PC-9 (cell line): ENCODE measurements at regions not wholly inside any gene's neighbourhood (a gene's known extent, or its start where the extent isn't known, plus 50 kb on each side); places are given as distances from the start of the nearest gene placed in this dataset.

ENCODE experiments used
- BruUV-seq: library from RNA; stranded (reverse); fragments of 400-500 nt; replicated peaks from 2 replicates; lab custom pipeline; 2021; lab: Mats Ljungman, UMichigan
- CTCF ChIA-PET: fragments of 300-600 bp; sonication (Branson Sonifier 250); formaldehyde crosslinking; loops from one replicate; lab custom pipeline; 2022; ENCODE audit warnings: antibody characterized with exemption; lab: Charles Lee
- POLR2A ChIA-PET: fragments of 300-600 bp; sonication (Branson Sonifier 250); formaldehyde crosslinking; loops from one replicate; lab custom pipeline; 2022; ENCODE audit warnings: antibody characterized with exemption; ENCODE audit not compliant: unreplicated experiment; lab: Charles Lee
- DNase-seq, 2 experiments: peaks; one replicate each; pipeline versions ENCODE4 v3.0.0 to v3.0.0-alpha.2; 2015 to 2022; ENCODE audit warnings: mixed read lengths in 1 of 2
- H2AFZ ChIP-seq: fragments of 200-600 bp; sonication (generic); 2 replicates; pipeline ENCODE4 v1.8.1; 2017; ENCODE audit warnings: antibody characterized with exemption
- H3F3A ChIP-seq: fragments of 200-600 bp; sonication (generic); 2 replicates; pipeline ENCODE4 v1.8.1; 2017; ENCODE audit warnings: antibody characterized with exemption, mild to moderate bottlenecking, low read depth; ENCODE audit not compliant: insufficient read depth
- H3K27ac ChIP-seq: fragments of 200-600 bp; sonication (generic); 2 replicates; pipeline ENCODE4 v1.6.1; 2016; ENCODE audit warnings: mixed run types
- H3K27me3 ChIP-seq: fragments of 200-600 bp; sonication (generic); 2 replicates; pipeline ENCODE4 v1.6.1; 2016; ENCODE audit warnings: low read depth, mixed run types; ENCODE audit not compliant: insufficient read depth
- H3K36me3 ChIP-seq: fragments of 200-600 bp; sonication (generic); 2 replicates; pipeline ENCODE4 v1.6.1; 2016; ENCODE audit warnings: low read depth, mixed run types
- H3K4me1 ChIP-seq: fragments of 200-600 bp; sonication (generic); replicated peaks from 2 replicates; pipeline ENCODE4 v1.6.1; 2016; ENCODE audit warnings: mixed run types; ENCODE audit not compliant: insufficient read depth
- H3K4me2 ChIP-seq: fragments of 200-600 bp; sonication (generic); 2 replicates; pipeline ENCODE4 v1.6.1; 2017; ENCODE audit warnings: mixed run types
- H3K4me3 ChIP-seq: fragments of 200-600 bp; sonication (generic); 2 replicates; pipeline ENCODE4 v1.6.1; 2016; ENCODE audit warnings: mixed run types
- H3K79me2 ChIP-seq: fragments of 200-600 bp; sonication (generic); 2 replicates; pipeline ENCODE4 v1.6.1; 2017; ENCODE audit warnings: low read depth, mixed run types
- H3K9me2 ChIP-seq: fragments of 200-600 bp; sonication (generic); 2 replicates; pipeline ENCODE4 v1.8.1; 2017; ENCODE audit warnings: mild to moderate bottlenecking; ENCODE audit not compliant: insufficient read depth
- H3K9me3 ChIP-seq: fragments of 200-600 bp; sonication (generic); 2 replicates; pipeline ENCODE4 v1.8.1; 2016; ENCODE audit warnings: low read depth; ENCODE audit not compliant: insufficient read depth
- H4K20me1 ChIP-seq: fragments of 200-600 bp; sonication (generic); 2 replicates; pipeline ENCODE4 v1.8.1; 2017; ENCODE audit not compliant: insufficient read depth
- EZH2 ChIP-seq: fragments of 200-600 bp; sonication (generic); IDR thresholded peaks from 2 replicates; pipeline ENCODE4 v1.8.0; 2017; ENCODE audit warnings: antibody characterized with exemption, low read depth
- intact Hi-C: fragments of 100-400 bp; cut with micrococcal nuclease; formaldehyde crosslinking; loops from one replicate; pipeline ENCODE4 v1.10.0; 2022; ENCODE audit not compliant: unreplicated experiment
- TF ChIP-seq, protein P1 (sequence below): fragments of 200-600 bp; sonication (generic); conservative IDR thresholded peaks from 2 replicates; pipeline ENCODE4 v1.6.1; 2017; ENCODE audit warnings: mixed run types, antibody characterized with exemption, mild to moderate bottlenecking, moderate library complexity

DNA sequence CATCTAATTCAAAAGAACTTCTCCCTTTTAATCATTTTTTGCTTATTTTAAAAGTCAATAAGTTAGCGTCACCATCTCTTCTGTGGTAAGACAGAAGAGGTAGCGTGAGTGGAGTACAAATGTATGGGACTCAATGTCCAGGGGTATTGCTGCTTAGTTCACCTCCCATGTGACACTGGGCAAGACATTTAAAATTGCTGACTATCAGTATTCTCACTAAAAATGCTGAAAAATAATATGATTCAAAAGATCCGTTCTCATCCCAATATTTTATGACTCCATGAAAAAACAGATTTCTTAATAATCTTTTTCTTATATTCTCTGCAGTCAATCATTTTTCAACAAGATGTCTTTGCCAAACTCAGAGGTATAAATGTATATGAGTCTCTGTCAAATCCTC is 68.1 kb upstream of the LRRC4C start:
- Histone ChIP-seq H3K27me3 (no peaks in the 10 kb centered on the region), H3K4me3 (no peak overlapping the region), H3K36me3 (no peaks in the 10 kb centered on the region), H4K20me1 (no peaks in the 10 kb centered on the region), H3K79me2 (no peaks in the 10 kb centered on the region), H3K9me2 (no peaks in the 10 kb centered on the region), H3K4me1 (no peaks in the 10 kb centered on the region), H2AFZ (no peak overlapping the region; the same call in 1 of the 2 replicates), H3K4me2 (no peak overlapping the region), H3F3A (no peaks in the 10 kb centered on the region), H3K27ac (no peak overlapping the region), H3K9me3 (no peaks in the 10 kb centered on the region; the same call in 1 of the 2 replicates)
- no TSS peak for BruUV-seq
- ChIA-PET CTCF (no interaction called here), POLR2A (no interaction called here)
- no peak for TF ChIP-seq EZH2
- TF ChIP-seq, protein P1, sequence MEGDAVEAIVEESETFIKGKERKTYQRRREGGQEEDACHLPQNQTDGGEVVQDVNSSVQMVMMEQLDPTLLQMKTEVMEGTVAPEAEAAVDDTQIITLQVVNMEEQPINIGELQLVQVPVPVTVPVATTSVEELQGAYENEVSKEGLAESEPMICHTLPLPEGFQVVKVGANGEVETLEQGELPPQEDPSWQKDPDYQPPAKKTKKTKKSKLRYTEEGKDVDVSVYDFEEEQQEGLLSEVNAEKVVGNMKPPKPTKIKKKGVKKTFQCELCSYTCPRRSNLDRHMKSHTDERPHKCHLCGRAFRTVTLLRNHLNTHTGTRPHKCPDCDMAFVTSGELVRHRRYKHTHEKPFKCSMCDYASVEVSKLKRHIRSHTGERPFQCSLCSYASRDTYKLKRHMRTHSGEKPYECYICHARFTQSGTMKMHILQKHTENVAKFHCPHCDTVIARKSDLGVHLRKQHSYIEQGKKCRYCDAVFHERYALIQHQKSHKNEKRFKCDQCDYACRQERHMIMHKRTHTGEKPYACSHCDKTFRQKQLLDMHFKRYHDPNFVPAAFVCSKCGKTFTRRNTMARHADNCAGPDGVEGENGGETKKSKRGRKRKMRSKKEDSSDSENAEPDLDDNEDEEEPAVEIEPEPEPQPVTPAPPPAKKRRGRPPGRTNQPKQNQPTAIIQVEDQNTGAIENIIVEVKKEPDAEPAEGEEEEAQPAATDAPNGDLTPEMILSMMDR = no peak
- no peak for DNase-seq
- intact Hi-C loops = no loop called here

DNA sequence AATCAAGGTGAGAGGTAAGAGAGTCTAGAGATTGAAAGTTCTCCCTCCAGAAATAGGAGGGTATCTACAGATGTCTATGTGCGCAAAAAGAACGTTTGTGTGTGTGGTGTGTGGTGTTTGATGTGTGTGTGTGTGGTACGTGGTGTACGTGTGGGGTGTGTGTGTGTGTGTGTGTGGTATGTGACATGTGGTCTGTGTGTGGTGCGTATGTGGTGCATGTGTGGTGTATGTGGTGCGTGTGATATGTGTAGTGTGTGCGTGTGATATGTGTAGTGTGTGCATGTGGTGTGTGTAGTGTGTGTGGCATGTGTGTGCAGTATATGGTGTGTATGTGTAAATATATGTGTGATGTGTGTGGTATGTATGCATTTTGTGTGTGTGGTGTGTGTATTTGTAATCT is 73.0 kb upstream of the LRRC4C start:
- Histone ChIP-seq H3F3A (no peaks in the 10 kb centered on the region), H3K4me3 (no peak overlapping the region), H3K27me3 (no peaks in the 10 kb centered on the region), H4K20me1 (no peaks in the 10 kb centered on the region), H3K27ac (no peak overlapping the region), H3K9me3 (no peaks in the 10 kb centered on the region), H3K9me2 (no peaks in the 10 kb centered on the region), H3K36me3 (no peaks in the 10 kb centered on the region), H3K4me1 (no peaks in the 10 kb centered on the region), H2AFZ (no peak overlapping the region), H3K4me2 (no peak overlapping the region), H3K79me2 (no peaks in the 10 kb centered on the region)
- DNase-seq = no peak
- no TSS peak for BruUV-seq
- ChIA-PET CTCF (no interaction called here), POLR2A (no interaction called here)
- TF ChIP-seq EZH2 = no peak
- TF ChIP-seq, protein P1 = no peak
- intact Hi-C loops = no loop called here

DNA sequence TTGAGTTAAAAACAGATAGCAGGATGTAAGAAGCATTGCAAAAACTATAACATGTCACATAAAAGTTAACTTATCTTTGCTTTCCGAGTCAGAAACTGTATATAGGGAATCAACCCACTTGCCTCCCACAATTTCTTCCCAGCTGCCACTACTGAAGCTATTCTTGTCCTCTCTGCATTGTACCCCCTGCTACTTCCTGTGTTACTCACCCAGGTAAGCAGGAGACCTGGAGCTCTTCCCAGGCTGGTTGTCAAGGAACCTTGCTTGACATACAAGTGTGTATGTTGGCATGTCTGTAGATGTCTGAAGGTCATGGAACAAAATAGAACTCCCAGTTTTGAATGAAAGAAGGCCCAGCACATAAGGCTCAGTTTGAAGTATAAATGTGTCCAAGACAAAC is 74.3 kb upstream of the LRRC4C start:
- Histone ChIP-seq H3K79me2 (no peaks in the 10 kb centered on the region), H3K36me3 (no peaks in the 10 kb centered on the region), H3K27ac (no peak overlapping the region), H3K27me3 (no peaks in the 10 kb centered on the region), H3K4me2 (no peak overlapping the region), H3F3A (no peaks in the 10 kb centered on the region), H3K9me3 (no peaks in the 10 kb centered on the region), H3K4me3 (no peak overlapping the region), H3K9me2 (no peaks in the 10 kb centered on the region), H4K20me1 (no peaks in the 10 kb centered on the region), H3K4me1 (no peaks in the 10 kb centered on the region), H2AFZ (no peak overlapping the region)
- DNase-seq = no peak
- no peak for TF ChIP-seq EZH2
- TF ChIP-seq, protein P1 = no peak
- ChIA-PET CTCF (no interaction called here), POLR2A (no interaction called here)
- intact Hi-C loops = no loop called here
- BruUV-seq = no TSS peak
